K562 (cell line): ENCODE measurements at regions not wholly inside any gene's neighbourhood (a gene's known extent, or its start where the extent isn't known, plus 50 kb on each side); places are given as distances from the start of the nearest gene placed in this dataset.

Experiments
- ATAC-seq: fragments of 200-7000 bp; cut with Tn5 transposase; 3 replicates; pipeline ENCODE4 v1.9.1; 2020; ENCODE audit warnings: moderate library complexity
- BruUV-seq: library from RNA; stranded (reverse); fragments of 400-500 nt; replicated peaks from 2 replicates; lab custom pipeline; 2021; lab: Mats Ljungman, UMichigan
- CTCF ChIA-PET: fragments of 300-600 bp; formaldehyde crosslinking; extraction: SDS; loops from one replicate; lab custom pipeline; 2021; ENCODE audit warnings: low intra/inter-chr PET ratio; lab: Yijun Ruan, JAX
- POLR2A ChIA-PET: fragments of 300-600, 350-650 bp; sonication (Branson Sonifier 250); formaldehyde crosslinking; extraction: SDS; loops from one replicate; lab custom pipeline; 2021; ENCODE audit warnings: antibody characterized with exemption, inconsistent platforms; lab: Yijun Ruan, JAX
- DNase-seq, 4 experiments: peaks; one replicate each; pipeline versions ENCODE4 v3.0.0 to v3.0.0-alpha.2; 2011 to 2018; ENCODE audit warnings: low spot score in 3 of 4, mixed read lengths in 3 of 4; ENCODE audit errors: extremely low read depth in 1 of 4
- FAIRE-seq: peaks from 2 replicates; lab custom pipeline; 2011; peaks lifted over from hg19 to GRCh38; lab: Jason Lieb, UNC
- H2AFZ ChIP-seq: 2 replicates; pipeline ENCODE4 v1.6.0; 2011; ENCODE audit warnings: low read depth, low read length, control low read depth, inconsistent platforms
- H3K27ac ChIP-seq: fragments of 200-600 bp; 3 replicates; pipeline ENCODE4 v1.8.0; 2011; ENCODE audit warnings: low read depth, mild to moderate bottlenecking, control low read depth, inconsistent platforms, low read length, moderate library complexity, mixed read lengths; ENCODE audit errors: extremely low read depth
- H3K27me3 ChIP-seq, 2 experiments: fragments of 300-600 bp in 1 of 2; 2 replicates in 1 of 2; 3 replicates in 1 of 2; pipeline versions ENCODE4 v1.6.0 to v1.8.0; 2011; ENCODE audit warnings: inconsistent platforms in 2 of 2, low read length in 2 of 2, mild to moderate bottlenecking in 1 of 2, mixed read lengths in 1 of 2, moderate library complexity in 1 of 2; ENCODE audit not compliant: control insufficient read depth in 2 of 2, insufficient read depth in 2 of 2
- H3K36me3 ChIP-seq: fragments of 300-600 bp; 3 replicates; pipeline ENCODE4 v1.8.0; 2011; ENCODE audit warnings: mild to moderate bottlenecking, low read length, inconsistent platforms; ENCODE audit not compliant: control insufficient read depth, insufficient read depth
- H3K4me1 ChIP-seq, 2 experiments: fragments of 200-600 bp in 1 of 2; replicated peaks in 1 of 2; 2 replicates in 1 of 2; 3 replicates in 1 of 2; pipeline versions ENCODE4 v1.5.1 to v1.8.0; 2011; ENCODE audit warnings: inconsistent platforms in 2 of 2, low read length in 2 of 2, mild to moderate bottlenecking in 1 of 2, mixed read lengths in 1 of 2, moderate library complexity in 1 of 2; ENCODE audit not compliant: control insufficient read depth in 2 of 2, insufficient read depth in 2 of 2
- H3K4me2 ChIP-seq: 2 replicates; pipeline ENCODE4 v1.6.1; 2011; ENCODE audit warnings: low read length, control low read depth, inconsistent platforms, mixed read lengths; ENCODE audit not compliant: insufficient read depth
- H3K4me3 ChIP-seq: fragments of 200-600 bp; sonication (generic), shearing (Covaris generic); 2 replicates; pipeline ENCODE4 v1.5.1; 2016; ENCODE audit warnings: control low read depth, inconsistent platforms
- H3K79me2 ChIP-seq: fragments of 200-600 bp; 3 replicates; pipeline ENCODE4 v1.8.0; 2011; ENCODE audit warnings: low read length, inconsistent platforms; ENCODE audit not compliant: control insufficient read depth, insufficient read depth
- H3K9ac ChIP-seq, 2 experiments: 2 replicates each; pipeline versions ENCODE4 v1.6.0 to v1.6.1; 2011; ENCODE audit warnings: low read depth in 2 of 2, low read length in 2 of 2, control low read depth in 1 of 2, inconsistent platforms in 1 of 2, mild to moderate bottlenecking in 1 of 2, mixed read lengths in 1 of 2; ENCODE audit not compliant: insufficient read depth in 1 of 2
- H3K9me1 ChIP-seq: one replicate; pipeline ENCODE4 v1.6.0; 2011; ENCODE audit warnings: inconsistent platforms, mild to moderate bottlenecking, low read length, moderate library complexity; ENCODE audit not compliant: control insufficient read depth, insufficient read depth
- H3K9me3 ChIP-seq: replicated peaks from 2 replicates; pipeline ENCODE4 v1.5.1; 2011; ENCODE audit warnings: low read depth, low read length, inconsistent platforms; ENCODE audit not compliant: control insufficient read depth, insufficient read depth
- H4K20me1 ChIP-seq: replicated peaks from 2 replicates; pipeline ENCODE4 v1.6.1; 2011; ENCODE audit warnings: low read length, inconsistent platforms, mixed read lengths; ENCODE audit not compliant: control insufficient read depth, insufficient read depth
- ARID2 ChIP-seq: fragments of 450-650 bp; IDR thresholded peaks from 2 replicates; pipeline ENCODE4 v1.6.1; 2017; ENCODE audit warnings: antibody characterized with exemption, mild to moderate bottlenecking
- HIVEP1 ChIP-seq: fragments of 250-450 bp; sonication (Bioruptor Pico); IDR thresholded peaks from 2 replicates; pipeline ENCODE4 v1.4.0; 2020; ENCODE audit warnings: mild to moderate bottlenecking
- ZNF76 ChIP-seq: fragments of 250-450 bp; sonication (Bioruptor Pico); IDR thresholded peaks from 2 replicates; pipeline ENCODE4 v1.4.0; 2020; ENCODE audit warnings: mild to moderate bottlenecking, moderate library complexity, borderline replicate concordance
- ZNF780A ChIP-seq: fragments of 250-450 bp; sonication (Bioruptor Pico); IDR thresholded peaks from 2 replicates; pipeline ENCODE4 v1.5.0; 2021; ENCODE audit warnings: mild to moderate bottlenecking
- WGBS: fragments of 100-300 bp; shearing (Covaris generic); methylation state at CpG from one replicate; pipeline ENCODE4 v1.1.6; 2016; ENCODE audit warnings: low coverage, mixed read lengths; ENCODE audit not compliant: insufficient coverage; ENCODE audit errors: missing lambda C conversion rate; 5-methylcytosine and 5-hydroxymethylcytosine counted together
- in situ Hi-C: fragments of 300-500 bp; cut with MboI; formaldehyde crosslinking; loops from 4 replicates; pipeline ENCODE4 v1.15.0; 2018; ENCODE audit warnings: inconsistent platforms, mixed read lengths
- intact Hi-C: fragments of 100-400 bp; cut with micrococcal nuclease; formaldehyde crosslinking; loops from 2 replicates; pipeline ENCODE4 v1.14.2; 2022
- TF ChIP-seq, protein P1 (sequence below): sonication (generic); formaldehyde crosslinking; IDR thresholded peaks from 2 replicates; pipeline ENCODE4 v1.8.1; 2023; ENCODE audit warnings: mild to moderate bottlenecking, missing genetic modification reagents
- TF ChIP-seq, protein P2 (sequence below): sonication (generic); formaldehyde crosslinking; IDR thresholded peaks from 2 replicates; pipeline ENCODE4 v1.8.0; 2022; ENCODE audit warnings: missing genetic modification reagents, mild to moderate bottlenecking, moderate library complexity, borderline replicate concordance

DNA sequence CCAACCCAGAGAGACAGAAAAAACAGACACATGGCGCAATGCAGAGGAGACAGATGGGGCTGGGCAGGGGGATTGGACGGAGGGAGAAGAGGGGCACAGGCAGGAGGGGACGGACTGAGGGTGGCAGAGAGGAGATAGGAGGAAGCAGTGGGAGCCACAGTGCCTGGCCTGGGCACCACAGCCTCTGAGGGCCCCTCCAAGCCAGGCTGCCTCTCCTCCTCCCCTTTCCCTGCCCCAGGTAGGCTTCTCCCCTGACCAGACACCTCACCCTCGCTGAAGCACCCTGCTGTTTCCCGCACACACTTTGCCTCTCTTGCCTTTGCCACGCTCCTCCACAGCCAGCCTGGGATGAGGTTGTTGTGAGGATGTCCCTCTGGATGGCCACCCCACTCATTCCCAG lies 84.0 kb upstream of the PRR20G start:
- Histone ChIP-seq H3K36me3 (no peaks in the 10 kb centered on the region), H3K4me1 (no peaks in the 10 kb centered on the region), H3K9me3 (no peaks in the 10 kb centered on the region), H3K4me2 (no peak overlapping the region), H3K4me3 (no peak overlapping the region), H3K27me3 (no peaks in the 10 kb centered on the region; a peak in 1 of 5 replicates), H3K9ac (no peak overlapping the region), H3K27ac (no peak overlapping the region), H2AFZ (no peak overlapping the region), H3K9me1 (no peaks in the 10 kb centered on the region), H4K20me1 (no peaks in the 10 kb centered on the region), H3K79me2 (no peaks in the 10 kb centered on the region)
- DNase-seq, result no peak
- TF ChIP-seq HIVEP1 (no peak), ZNF76 (CRISPR knock-in tag) (no peak)
- ChIA-PET POLR2A (no interaction called here), CTCF (no interaction called here)
- ATAC-seq, result no peak
- no peak for FAIRE-seq
- BruUV-seq, result no TSS peak
- in situ Hi-C loops, result no loop called here
- intact Hi-C loops, result no loop called here
- 0% methylated on average over 3 of the region's 6 CpGs for WGBS

DNA sequence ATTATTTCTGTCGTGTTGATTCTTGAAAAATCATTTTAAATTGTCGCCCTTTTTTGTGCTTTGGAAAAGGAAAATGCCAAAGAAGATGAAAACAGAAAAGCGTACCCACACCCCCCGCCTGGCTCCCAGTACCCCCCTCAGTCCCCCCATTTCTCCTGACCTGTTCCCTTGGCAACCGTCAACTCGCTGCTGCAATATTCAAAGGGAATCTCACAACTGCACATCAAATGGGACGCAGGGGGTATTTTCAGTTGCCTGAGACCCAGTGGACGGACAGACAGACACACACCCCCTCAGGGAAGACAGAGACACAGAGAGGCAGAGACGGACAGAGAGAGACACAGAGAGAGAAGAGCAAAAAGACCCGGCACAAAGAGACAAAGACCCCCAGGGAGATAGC lies 83.5 kb upstream of the PRR20G start:
- H3K9me1 ChIP-seq, result no peaks in the 10 kb centered on the region
- ATAC-seq, result no peak
- H3K4me1 ChIP-seq, result no peaks in the 10 kb centered on the region
- no peaks in the 10 kb centered on the region; a peak in 1 of 5 replicates for H3K27me3 ChIP-seq
- in situ Hi-C loops, result no loop called here
- H3K79me2 ChIP-seq, result no peaks in the 10 kb centered on the region
- no peaks in the 10 kb centered on the region for H3K9me3 ChIP-seq
- FAIRE-seq, result no peak
- CTCF ChIA-PET, result no interaction called here
- intact Hi-C loops, result no loop called here
- H3K4me3 ChIP-seq, result no peak overlapping the region
- no peak overlapping the region for H3K9ac ChIP-seq
- no peaks in the 10 kb centered on the region for H4K20me1 ChIP-seq
- H3K4me2 ChIP-seq, result no peak overlapping the region
- no peak overlapping the region for H2AFZ ChIP-seq
- 0% methylated on average over 5 of the region's 10 CpGs for WGBS
- no peak overlapping the region for H3K27ac ChIP-seq
- no TSS peak for BruUV-seq
- TF ChIP-seq, protein P1, sequence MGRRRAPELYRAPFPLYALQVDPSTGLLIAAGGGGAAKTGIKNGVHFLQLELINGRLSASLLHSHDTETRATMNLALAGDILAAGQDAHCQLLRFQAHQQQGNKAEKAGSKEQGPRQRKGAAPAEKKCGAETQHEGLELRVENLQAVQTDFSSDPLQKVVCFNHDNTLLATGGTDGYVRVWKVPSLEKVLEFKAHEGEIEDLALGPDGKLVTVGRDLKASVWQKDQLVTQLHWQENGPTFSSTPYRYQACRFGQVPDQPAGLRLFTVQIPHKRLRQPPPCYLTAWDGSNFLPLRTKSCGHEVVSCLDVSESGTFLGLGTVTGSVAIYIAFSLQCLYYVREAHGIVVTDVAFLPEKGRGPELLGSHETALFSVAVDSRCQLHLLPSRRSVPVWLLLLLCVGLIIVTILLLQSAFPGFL, result no peak
- TF ChIP-seq, protein P2, sequence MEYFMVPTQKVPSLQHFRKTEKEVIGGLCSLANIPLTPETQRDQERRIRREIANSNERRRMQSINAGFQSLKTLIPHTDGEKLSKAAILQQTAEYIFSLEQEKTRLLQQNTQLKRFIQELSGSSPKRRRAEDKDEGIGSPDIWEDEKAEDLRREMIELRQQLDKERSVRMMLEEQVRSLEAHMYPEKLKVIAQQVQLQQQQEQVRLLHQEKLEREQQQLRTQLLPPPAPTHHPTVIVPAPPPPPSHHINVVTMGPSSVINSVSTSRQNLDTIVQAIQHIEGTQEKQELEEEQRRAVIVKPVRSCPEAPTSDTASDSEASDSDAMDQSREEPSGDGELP (CRISPR knock-in tag), result no peak
- TF ChIP-seq ARID2 (no peak), ZNF780A (CRISPR knock-in tag) (no peak)
- H3K36me3 ChIP-seq, result no peaks in the 10 kb centered on the region
- POLR2A ChIA-PET, result no interaction called here
- no peak for DNase-seq
